PC-9 (cell line): ENCODE measurements at regions not wholly inside any gene's neighbourhood (a gene's known extent, or its start where the extent isn't known, plus 50 kb on each side); places are given as distances from the start of the nearest gene placed in this dataset.

Source experiments
- BruUV-seq: library from RNA; stranded (reverse); fragments of 400-500 nt; replicated peaks from 2 replicates; lab custom pipeline; 2021; lab: Mats Ljungman, UMichigan
- CTCF ChIA-PET: fragments of 300-600 bp; sonication (Branson Sonifier 250); formaldehyde crosslinking; loops from one replicate; lab custom pipeline; 2022; ENCODE audit warnings: antibody characterized with exemption; lab: Charles Lee
- POLR2A ChIA-PET: fragments of 300-600 bp; sonication (Branson Sonifier 250); formaldehyde crosslinking; loops from one replicate; lab custom pipeline; 2022; ENCODE audit warnings: antibody characterized with exemption; ENCODE audit not compliant: unreplicated experiment; lab: Charles Lee
- DNase-seq, 2 experiments: peaks; one replicate each; pipeline versions ENCODE4 v3.0.0 to v3.0.0-alpha.2; 2015 to 2022; ENCODE audit warnings: mixed read lengths in 1 of 2
- H2AFZ ChIP-seq: fragments of 200-600 bp; sonication (generic); 2 replicates; pipeline ENCODE4 v1.8.1; 2017; ENCODE audit warnings: antibody characterized with exemption
- H3F3A ChIP-seq: fragments of 200-600 bp; sonication (generic); 2 replicates; pipeline ENCODE4 v1.8.1; 2017; ENCODE audit warnings: antibody characterized with exemption, mild to moderate bottlenecking, low read depth; ENCODE audit not compliant: insufficient read depth
- H3K27ac ChIP-seq: fragments of 200-600 bp; sonication (generic); 2 replicates; pipeline ENCODE4 v1.6.1; 2016; ENCODE audit warnings: mixed run types
- H3K27me3 ChIP-seq: fragments of 200-600 bp; sonication (generic); 2 replicates; pipeline ENCODE4 v1.6.1; 2016; ENCODE audit warnings: low read depth, mixed run types; ENCODE audit not compliant: insufficient read depth
- H3K36me3 ChIP-seq: fragments of 200-600 bp; sonication (generic); 2 replicates; pipeline ENCODE4 v1.6.1; 2016; ENCODE audit warnings: low read depth, mixed run types
- H3K4me1 ChIP-seq: fragments of 200-600 bp; sonication (generic); replicated peaks from 2 replicates; pipeline ENCODE4 v1.6.1; 2016; ENCODE audit warnings: mixed run types; ENCODE audit not compliant: insufficient read depth
- H3K4me2 ChIP-seq: fragments of 200-600 bp; sonication (generic); 2 replicates; pipeline ENCODE4 v1.6.1; 2017; ENCODE audit warnings: mixed run types
- H3K4me3 ChIP-seq: fragments of 200-600 bp; sonication (generic); 2 replicates; pipeline ENCODE4 v1.6.1; 2016; ENCODE audit warnings: mixed run types
- H3K79me2 ChIP-seq: fragments of 200-600 bp; sonication (generic); 2 replicates; pipeline ENCODE4 v1.6.1; 2017; ENCODE audit warnings: low read depth, mixed run types
- H3K9me2 ChIP-seq: fragments of 200-600 bp; sonication (generic); 2 replicates; pipeline ENCODE4 v1.8.1; 2017; ENCODE audit warnings: mild to moderate bottlenecking; ENCODE audit not compliant: insufficient read depth
- H3K9me3 ChIP-seq: fragments of 200-600 bp; sonication (generic); 2 replicates; pipeline ENCODE4 v1.8.1; 2016; ENCODE audit warnings: low read depth; ENCODE audit not compliant: insufficient read depth
- H4K20me1 ChIP-seq: fragments of 200-600 bp; sonication (generic); 2 replicates; pipeline ENCODE4 v1.8.1; 2017; ENCODE audit not compliant: insufficient read depth
- CTCF ChIP-seq: fragments of 200-600 bp; sonication (generic); conservative IDR thresholded peaks from 2 replicates; pipeline ENCODE4 v1.6.1; 2017; ENCODE audit warnings: mixed run types, antibody characterized with exemption, mild to moderate bottlenecking, moderate library complexity
- EZH2 ChIP-seq: fragments of 200-600 bp; sonication (generic); IDR thresholded peaks from 2 replicates; pipeline ENCODE4 v1.8.0; 2017; ENCODE audit warnings: antibody characterized with exemption, low read depth
- intact Hi-C: fragments of 100-400 bp; cut with micrococcal nuclease; formaldehyde crosslinking; loops from one replicate; pipeline ENCODE4 v1.10.0; 2022; ENCODE audit not compliant: unreplicated experiment

GRCh38 chr4:164503874-164504273 lies 250.1 kb upstream of the SMIM31 start:
- no peak for DNase-seq
- BruUV-seq = no TSS peak
- TF ChIP-seq CTCF = no peak
- no peak for TF ChIP-seq EZH2
- CTCF ChIA-PET = no interaction called here
- POLR2A ChIA-PET = no interaction called here
- H3K4me3 ChIP-seq = no peak overlapping the region
- no peak overlapping the region for H2AFZ ChIP-seq
- H3K9me2 ChIP-seq = no peaks in the 10 kb centered on the region
- H3K4me2 ChIP-seq = no peak overlapping the region
- no peaks in the 10 kb centered on the region for H3K27me3 ChIP-seq
- no peaks in the 10 kb centered on the region for H4K20me1 ChIP-seq
- H3K4me1 ChIP-seq = no peaks in the 10 kb centered on the region
- intact Hi-C loops = no loop called here
- H3F3A ChIP-seq = no peaks in the 10 kb centered on the region
- H3K36me3 ChIP-seq = no peaks in the 10 kb centered on the region
- no peaks in the 10 kb centered on the region for H3K79me2 ChIP-seq
- no peaks in the 10 kb centered on the region for H3K9me3 ChIP-seq
- H3K27ac ChIP-seq = no peak overlapping the region

- Histone ChIP-seq H3F3A (no peaks in the 10 kb centered on the region), H3K4me3 (no peak overlapping the region), H3K27ac (no peak overlapping the region), H3K79me2 (no peaks in the 10 kb centered on the region), H3K27me3 (no peaks in the 10 kb centered on the region), H3K9me3 (no peaks in the 10 kb centered on the region; the same call in 1 of the 2 replicates), H4K20me1 (no peaks in the 10 kb centered on the region), H3K36me3 (no peaks in the 10 kb centered on the region), H2AFZ (no peak overlapping the region), H3K9me2 (no peaks in the 10 kb centered on the region), H3K4me2 (no peak overlapping the region), H3K4me1 (0 out of 2 replicates have a peak, but pooled peaks cover 11% of the 10 kb centered on the region)
- intact Hi-C loops = no loop called here
- TF ChIP-seq CTCF = no peak
- ChIA-PET CTCF (no interaction called here), POLR2A (no interaction called here)
- BruUV-seq = no TSS peak
- DNase-seq = no peak
These were observed 245.8 kb upstream of the SMIM31 start for GRCh38 chr4:164508097-164508496.

DNA sequence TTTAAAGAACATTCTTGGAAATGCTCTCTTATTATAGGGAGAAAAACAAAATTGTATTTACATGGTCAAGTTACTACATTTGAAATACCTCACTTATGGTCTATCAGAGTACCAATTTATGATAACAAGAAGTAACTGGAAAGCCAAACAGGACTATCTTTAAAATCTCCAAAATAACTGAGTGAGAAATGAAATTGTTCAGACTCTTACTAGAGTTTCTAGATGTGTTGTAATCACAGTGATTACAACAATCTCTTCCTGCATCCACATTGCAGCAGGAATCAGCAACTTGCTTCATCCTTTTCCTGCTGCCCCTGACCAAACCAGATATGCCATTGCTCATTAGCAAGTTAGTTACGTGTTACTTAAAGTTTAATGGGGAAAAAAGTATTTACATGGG lies 245.2 kb upstream of the SMIM31 start:
- no peaks in the 10 kb centered on the region for H3K36me3 ChIP-seq
- H3K9me2 ChIP-seq = no peaks in the 10 kb centered on the region
- 0 out of 2 replicates have a peak, but pooled peaks cover 11% of the 10 kb centered on the region for H3K4me1 ChIP-seq
- no peak overlapping the region for H3K27ac ChIP-seq
- no peaks in the 10 kb centered on the region for H3F3A ChIP-seq
- TF ChIP-seq EZH2 = no peak
- no peak for TF ChIP-seq CTCF
- no peaks in the 10 kb centered on the region; the same call in 1 of the 2 replicates for H3K9me3 ChIP-seq
- no peaks in the 10 kb centered on the region for H3K27me3 ChIP-seq
- no peak overlapping the region for H3K4me2 ChIP-seq
- ChIA-PET POLR2A (no interaction called here), CTCF (no interaction called here)
- intact Hi-C loops = no loop called here
- H3K4me3 ChIP-seq = no peak overlapping the region
- no peak for DNase-seq
- H4K20me1 ChIP-seq = no peaks in the 10 kb centered on the region
- no peaks in the 10 kb centered on the region for H3K79me2 ChIP-seq
- no peak overlapping the region for H2AFZ ChIP-seq
- no TSS peak for BruUV-seq
